ENCODE measurements at regions not wholly inside any gene's neighbourhood (a gene's known extent, or its start where the extent isn't known, plus 50 kb on each side); places are given as distances from the start of the nearest gene placed in this dataset.
A peak's percentile ranks its signal among the peaks of the same experiment; 100 is the strongest.
"Not testable (repeated sequence)": the region's sequence is repeated elsewhere in the genome, so short reads cannot be mapped to it uniquely, and the experiment has no call there.

GRCh38 chr9:16052757-16053530, 500.1 kb downstream of the CCDC171 start:
- no peak for DNase-seq

- no peak for DNase-seq
These were observed 504.7 kb downstream of the CCDC171 start for GRCh38 chr9:16057541-16057940.

- no peak for DNase-seq
These were observed 505.3 kb downstream of the CCDC171 start for GRCh38 chr9:16058131-16058549.

- DNase-seq: no peak
These were observed 507.7 kb downstream of the CCDC171 start for GRCh38 chr9:16060436-16061129.

GRCh38 chr9:16062542-16063240, 509.8 kb downstream of the CCDC171 start:
- no peak for DNase-seq

GRCh38 chr9:16063241-16063591, 510.4 kb downstream of the CCDC171 start:
- no peak for DNase-seq

- no peak for DNase-seq
These were observed 511.9 kb downstream of the CCDC171 start for GRCh38 chr9:16064771-16065170.

- not testable (repeated sequence) for DNase-seq
These were observed 513.4 kb downstream of the CCDC171 start for GRCh38 chr9:16066201-16066600.

GRCh38 chr9:16068476-16068875, 515.6 kb downstream of the CCDC171 start:
- no peak for DNase-seq

- DNase-seq: no peak
These were observed 516.4 kb downstream of the CCDC171 start for GRCh38 chr9:16069249-16069648.

- no peak for DNase-seq
These were observed 517.0 kb downstream of the CCDC171 start for GRCh38 chr9:16069671-16070454.

GRCh38 chr9:16070455-16071145, 517.8 kb downstream of the CCDC171 start:
- DNase-seq: no peak

- DNase-seq: no peak
These were observed 518.6 kb downstream of the CCDC171 start for GRCh38 chr9:16071400-16071799.

GRCh38 chr9:16074963-16075362, 522.1 kb downstream of the CCDC171 start:
- DNase-seq: no peak

- no peak for DNase-seq
These were observed 522.9 kb downstream of the CCDC171 start for GRCh38 chr9:16075696-16076095.

- DNase-seq: no peak
These were observed 523.7 kb downstream of the CCDC171 start for GRCh38 chr9:16076511-16076910.

GRCh38 chr9:16082796-16083195, 530.0 kb downstream of the CCDC171 start:
- DNase-seq: no peak

- peak in 2 of 58 donors; percentile 26 to 39 for DNase-seq
These were observed 532.4 kb downstream of the CCDC171 start for GRCh38 chr9:16085167-16085726.

- no peak for DNase-seq
These were observed 538.2 kb downstream of the CCDC171 start for GRCh38 chr9:16090907-16091629.

All from anterior cingulate cortex (tissue), 58 donors.